SK-N-SH (cell line): ENCODE measurements at regions not wholly inside any gene's neighbourhood (a gene's known extent, or its start where the extent isn't known, plus 50 kb on each side); places are given as distances from the start of the nearest gene placed in this dataset.

Experiments
- CTCF ChIA-PET: fragments of 300-600, 350-600 bp; formaldehyde crosslinking; extraction: SDS; loops from one replicate; lab custom pipeline; 2021; lab: Yijun Ruan, JAX
- POLR2A ChIA-PET: fragments of 350-600 bp; sonication (Branson Sonifier 250); formaldehyde crosslinking; extraction: SDS; loops from one replicate; lab custom pipeline; 2020; ENCODE audit warnings: antibody characterized with exemption, inconsistent platforms; lab: Yijun Ruan, JAX
- DNase-seq: peaks from one replicate; pipeline ENCODE4 v3.0.0; 2012
- H2AFZ ChIP-seq: fragments of 200-600 bp; sonication (generic); 2 replicates; pipeline ENCODE4 v1.8.1; 2016; ENCODE audit warnings: antibody characterized with exemption, mild to moderate bottlenecking, low read depth
- H3F3A ChIP-seq: fragments of 200-600 bp; sonication (generic); replicated peaks from 2 replicates; pipeline ENCODE3; 2016; ENCODE audit warnings: antibody characterized with exemption, mild to moderate bottlenecking; ENCODE audit not compliant: insufficient read depth
- H3K27ac ChIP-seq, 2 experiments: fragments of 200-500 bp in 1 of 2; fragments of 200-600 bp in 1 of 2; sonication (Bioruptor generic) in 1 of 2; sonication (generic), shearing (Covaris generic) in 1 of 2; 2 replicates each; pipeline versions ENCODE4 v1.5.1 to v1.6.1; 2014 to 2016; ENCODE audit warnings: low read depth in 2 of 2, inconsistent platforms in 1 of 2, low read length in 1 of 2, mild to moderate bottlenecking in 1 of 2, mixed read lengths in 1 of 2
- H3K27me3 ChIP-seq: fragments of 200-600 bp; sonication (generic), shearing (Covaris generic); 2 replicates; pipeline ENCODE4 v1.6.1; 2016; ENCODE audit warnings: mixed run types; ENCODE audit not compliant: insufficient read depth
- H3K36me3 ChIP-seq, 2 experiments: fragments of 200-500 bp in 1 of 2; fragments of 200-600 bp in 1 of 2; sonication (Bioruptor generic) in 1 of 2; sonication (generic) in 1 of 2; replicated peaks in 1 of 2; 2 replicates each; pipeline versions ENCODE3 to v1.5.1; 2014 to 2016; ENCODE audit warnings: low read length in 1 of 2, mild to moderate bottlenecking in 1 of 2; ENCODE audit not compliant: insufficient read depth in 2 of 2, control insufficient read depth in 1 of 2
- H3K4me1 ChIP-seq, 2 experiments: fragments of 200-500 bp in 1 of 2; fragments of 200-600 bp in 1 of 2; sonication (Bioruptor generic) in 1 of 2; sonication (generic), shearing (Covaris generic) in 1 of 2; 2 replicates each; pipeline versions ENCODE4 v1.5.1 to v1.6.1; 2014 to 2016; ENCODE audit warnings: low read depth in 1 of 2, low read length in 1 of 2, mixed run types in 1 of 2; ENCODE audit not compliant: insufficient read depth in 2 of 2, control insufficient read depth in 1 of 2
- H3K4me2 ChIP-seq: fragments of 200-600 bp; sonication (generic), shearing (Covaris generic); 2 replicates; pipeline ENCODE4 v1.6.1; 2017; ENCODE audit warnings: mixed run types
- H3K4me3 ChIP-seq, 2 experiments: fragments of 200-500 bp in 1 of 2; fragments of 200-600 bp in 1 of 2; sonication (Bioruptor generic) in 1 of 2; sonication (generic), shearing (Covaris generic) in 1 of 2; 2 replicates each; pipeline versions ENCODE4 v1.5.1 to v1.8.1; 2014 to 2016; ENCODE audit warnings: low read depth in 2 of 2, inconsistent platforms in 1 of 2, low read length in 1 of 2, mild to moderate bottlenecking in 1 of 2, mixed read lengths in 1 of 2, moderate library complexity in 1 of 2
- H3K79me2 ChIP-seq: fragments of 200-600 bp; sonication (generic); 2 replicates; pipeline ENCODE4 v1.8.1; 2017; ENCODE audit warnings: mild to moderate bottlenecking; ENCODE audit not compliant: insufficient read depth
- H3K9ac ChIP-seq: fragments of 200-600 bp; sonication (generic); 2 replicates; pipeline ENCODE4 v1.6.1; 2017; ENCODE audit warnings: mixed run types
- H3K9me2 ChIP-seq: fragments of 200-600 bp; sonication (generic); 2 replicates; pipeline ENCODE4 v1.6.1; 2017; ENCODE audit warnings: mixed run types
- H3K9me3 ChIP-seq: fragments of 200-600 bp; sonication (generic); 2 replicates; pipeline ENCODE4 v1.6.1; 2017; ENCODE audit warnings: mixed run types, mild to moderate bottlenecking, moderate library complexity
- H4K20me1 ChIP-seq: fragments of 200-600 bp; sonication (generic); 2 replicates; pipeline ENCODE4 v1.6.1; 2017; ENCODE audit warnings: mild to moderate bottlenecking, mixed run types; ENCODE audit not compliant: insufficient read depth
- CHD2 ChIP-seq: fragments of 150-350 bp; IDR thresholded peaks from 2 replicates; pipeline ENCODE4 v1.6.1; 2018; ENCODE audit warnings: low read length; ENCODE audit not compliant: partially characterized antibody
- EZH2phosphoT487 ChIP-seq: fragments of 200-600 bp; sonication (generic); IDR thresholded peaks from 2 replicates; pipeline ENCODE4 v1.6.1; 2017; ENCODE audit warnings: low read depth, mixed run types, mild to moderate bottlenecking, antibody characterized with exemption, moderate library complexity, borderline replicate concordance
- FOSL2 ChIP-seq: IDR thresholded peaks from 2 replicates; pipeline ENCODE4 v1.4.0; 2012; ENCODE audit warnings: low read depth, mild to moderate bottlenecking, moderate library complexity, borderline replicate concordance
- FOXJ3 ChIP-seq: sonication (generic); formaldehyde crosslinking; IDR thresholded peaks from 2 replicates; pipeline ENCODE4 v1.5.1; 2020; ENCODE audit warnings: mild to moderate bottlenecking, missing genetic modification reagents
- FOXM1 ChIP-seq: IDR thresholded peaks from 2 replicates; pipeline ENCODE4 v1.4.0; 2012; ENCODE audit warnings: low read depth, mild to moderate bottlenecking
- GABPA ChIP-seq: IDR thresholded peaks from 2 replicates; pipeline ENCODE4 v1.4.0; 2012; ENCODE audit warnings: low read depth, mild to moderate bottlenecking
- NFIC ChIP-seq: IDR thresholded peaks from 2 replicates; pipeline ENCODE4 v1.4.0; 2012; ENCODE audit warnings: borderline replicate concordance
- NRF1 ChIP-seq: IDR thresholded peaks from 2 replicates; pipeline ENCODE4 v1.6.1; 2012; ENCODE audit warnings: low read depth, mild to moderate bottlenecking, low read length
- POLR2AphosphoS5 ChIP-seq: IDR thresholded peaks from 2 replicates; pipeline ENCODE4 v1.6.1; 2012; ENCODE audit warnings: low read depth, low read length
- RAD21 ChIP-seq: IDR thresholded peaks from 2 replicates; pipeline ENCODE4 v1.6.1; 2012; ENCODE audit warnings: mild to moderate bottlenecking, low read length
- REST ChIP-seq: IDR thresholded peaks from 2 replicates; pipeline ENCODE4 v1.6.1; 2012; ENCODE audit warnings: mild to moderate bottlenecking, low read depth, low read length, moderate library complexity
- RFX5 ChIP-seq: IDR thresholded peaks from 2 replicates; pipeline ENCODE4 v1.6.1; 2012; ENCODE audit warnings: mild to moderate bottlenecking, improper control_type of control experiment, low read length
- SIN3A ChIP-seq: IDR thresholded peaks from 2 replicates; pipeline ENCODE4 v1.6.1; 2012; ENCODE audit warnings: low read depth, mild to moderate bottlenecking, low read length, moderate library complexity, borderline replicate concordance
- TEAD4 ChIP-seq: IDR thresholded peaks from 2 replicates; pipeline ENCODE4 v1.4.0; 2012; ENCODE audit warnings: mild to moderate bottlenecking, borderline replicate concordance; ENCODE audit not compliant: insufficient read depth
- USF1 ChIP-seq: IDR thresholded peaks from 2 replicates; pipeline ENCODE4 v1.4.0; 2012; ENCODE audit warnings: low read depth, borderline replicate concordance
- YY1 ChIP-seq: IDR thresholded peaks from 2 replicates; pipeline ENCODE4 v1.4.0; 2012; ENCODE audit warnings: low read depth, mild to moderate bottlenecking
- WGBS: methylation state at CpG from one replicate; pipeline ENCODE4 v1.1.6; 2017; ENCODE audit warnings: low lambda C conversion rate; 5-methylcytosine and 5-hydroxymethylcytosine counted together
- TF ChIP-seq, protein P1 (sequence below): IDR thresholded peaks from 2 replicates; pipeline ENCODE4 v1.4.0; 2012; ENCODE audit warnings: low read depth, borderline replicate concordance
- TF ChIP-seq, protein P2 (sequence below): fragments of 150-350 bp; IDR thresholded peaks from 2 replicates; pipeline ENCODE4 v1.6.1; 2017; ENCODE audit warnings: antibody characterized with exemption, low read length, low read depth, borderline replicate concordance
- TF ChIP-seq, protein P3 (sequence below): IDR thresholded peaks from 2 replicates; pipeline ENCODE4; 2012

- no peak overlapping the region for H3K27ac ChIP-seq
- no peak overlapping the region for H2AFZ ChIP-seq
- no peaks in the 10 kb centered on the region for H4K20me1 ChIP-seq
- no peaks in the 10 kb centered on the region for H3K27me3 ChIP-seq
- 40% methylated on average over 4 of the region's 4 CpGs for WGBS
- no peak overlapping the region for H3K4me2 ChIP-seq
- H3K4me3 ChIP-seq = no peak overlapping the region
- H3K9ac ChIP-seq = no peak overlapping the region
- no peaks in the 10 kb centered on the region for H3K9me3 ChIP-seq
- H3K9me2 ChIP-seq = no peaks in the 10 kb centered on the region
- POLR2A ChIA-PET = no interaction called here
- TF ChIP-seq NFIC = no peak
- TF ChIP-seq POLR2AphosphoS5 = no peak
- TF ChIP-seq TEAD4 = no peak
- no peak for TF ChIP-seq EZH2phosphoT487
- TF ChIP-seq, protein P1, sequence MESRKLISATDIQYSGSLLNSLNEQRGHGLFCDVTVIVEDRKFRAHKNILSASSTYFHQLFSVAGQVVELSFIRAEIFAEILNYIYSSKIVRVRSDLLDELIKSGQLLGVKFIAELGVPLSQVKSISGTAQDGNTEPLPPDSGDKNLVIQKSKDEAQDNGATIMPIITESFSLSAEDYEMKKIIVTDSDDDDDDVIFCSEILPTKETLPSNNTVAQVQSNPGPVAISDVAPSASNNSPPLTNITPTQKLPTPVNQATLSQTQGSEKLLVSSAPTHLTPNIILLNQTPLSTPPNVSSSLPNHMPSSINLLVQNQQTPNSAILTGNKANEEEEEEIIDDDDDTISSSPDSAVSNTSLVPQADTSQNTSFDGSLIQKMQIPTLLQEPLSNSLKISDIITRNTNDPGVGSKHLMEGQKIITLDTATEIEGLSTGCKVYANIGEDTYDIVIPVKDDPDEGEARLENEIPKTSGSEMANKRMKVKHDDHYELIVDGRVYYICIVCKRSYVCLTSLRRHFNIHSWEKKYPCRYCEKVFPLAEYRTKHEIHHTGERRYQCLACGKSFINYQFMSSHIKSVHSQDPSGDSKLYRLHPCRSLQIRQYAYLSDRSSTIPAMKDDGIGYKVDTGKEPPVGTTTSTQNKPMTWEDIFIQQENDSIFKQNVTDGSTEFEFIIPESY = no peak
- TF ChIP-seq FOXM1 = no peak
- TF ChIP-seq RAD21 = no peak
- TF ChIP-seq, protein P2, sequence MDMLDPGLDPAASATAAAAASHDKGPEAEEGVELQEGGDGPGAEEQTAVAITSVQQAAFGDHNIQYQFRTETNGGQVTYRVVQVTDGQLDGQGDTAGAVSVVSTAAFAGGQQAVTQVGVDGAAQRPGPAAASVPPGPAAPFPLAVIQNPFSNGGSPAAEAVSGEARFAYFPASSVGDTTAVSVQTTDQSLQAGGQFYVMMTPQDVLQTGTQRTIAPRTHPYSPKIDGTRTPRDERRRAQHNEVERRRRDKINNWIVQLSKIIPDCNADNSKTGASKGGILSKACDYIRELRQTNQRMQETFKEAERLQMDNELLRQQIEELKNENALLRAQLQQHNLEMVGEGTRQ = no peak
- TF ChIP-seq GABPA = no peak
- TF ChIP-seq FOXJ3 (CRISPR knock-in tag) = no peak
- no peak for TF ChIP-seq YY1
- no peak for TF ChIP-seq USF1
- TF ChIP-seq NRF1 = no peak
- no peak for TF ChIP-seq SIN3A
- no peak for TF ChIP-seq RFX5
- no peak for TF ChIP-seq FOSL2
- TF ChIP-seq, protein P3, sequence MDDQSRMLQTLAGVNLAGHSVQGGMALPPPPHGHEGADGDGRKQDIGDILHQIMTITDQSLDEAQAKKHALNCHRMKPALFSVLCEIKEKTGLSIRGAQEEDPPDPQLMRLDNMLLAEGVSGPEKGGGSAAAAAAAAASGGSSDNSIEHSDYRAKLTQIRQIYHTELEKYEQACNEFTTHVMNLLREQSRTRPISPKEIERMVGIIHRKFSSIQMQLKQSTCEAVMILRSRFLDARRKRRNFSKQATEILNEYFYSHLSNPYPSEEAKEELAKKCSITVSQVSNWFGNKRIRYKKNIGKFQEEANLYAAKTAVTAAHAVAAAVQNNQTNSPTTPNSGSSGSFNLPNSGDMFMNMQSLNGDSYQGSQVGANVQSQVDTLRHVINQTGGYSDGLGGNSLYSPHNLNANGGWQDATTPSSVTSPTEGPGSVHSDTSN = no peak
- TF ChIP-seq REST = no peak
- no peak for TF ChIP-seq CHD2
- TF ChIP-seq, all 33 proteins: peak for 0
- Histone ChIP-seq H3K79me2 (no peaks in the 10 kb centered on the region), H3K4me1 (no peaks in the 10 kb centered on the region), H3F3A (no peaks in the 10 kb centered on the region), H3K36me3 (no peaks in the 10 kb centered on the region)
- CTCF ChIA-PET = interaction anchor here (1.2 kb wide), 1 partner anchor 12 kb away, joined by 3 read pairs; no protein-coding TSS in a partner anchor
- no peak for DNase-seq
Observed at GRCh38 chr11:80024119-80024518, 583.3 kb upstream of the TENM4 start.
